ENCODE measurements at regions not wholly inside any gene's neighbourhood (a gene's known extent, or its start where the extent isn't known, plus 50 kb on each side); places are given as distances from the start of the nearest gene placed in this dataset.
"Not testable (repeated sequence)": the region's sequence is repeated elsewhere in the genome, so short reads cannot be mapped to it uniquely, and the experiment has no call there.

DNA sequence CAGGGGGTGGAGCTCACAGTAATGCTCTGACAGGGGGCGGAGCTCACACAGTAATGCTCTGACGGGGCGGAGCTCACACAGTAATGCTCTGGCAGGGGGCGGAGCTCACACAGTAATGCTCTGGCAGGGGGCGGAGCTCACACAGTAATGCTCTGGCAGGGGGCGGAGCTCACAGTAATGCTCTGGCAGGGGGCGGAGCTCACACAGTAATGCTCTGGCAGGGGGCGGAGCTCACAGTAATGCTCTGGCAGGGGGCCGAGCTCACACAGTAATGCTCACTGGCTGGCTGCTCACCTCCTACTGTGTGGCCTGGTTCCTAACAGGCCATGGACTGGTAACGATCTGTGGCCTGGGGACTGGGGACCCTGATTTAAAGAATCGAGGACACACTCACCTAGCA is 53.9 kb upstream of the TNK2 start:
- TF ChIP-seq, protein P1, sequence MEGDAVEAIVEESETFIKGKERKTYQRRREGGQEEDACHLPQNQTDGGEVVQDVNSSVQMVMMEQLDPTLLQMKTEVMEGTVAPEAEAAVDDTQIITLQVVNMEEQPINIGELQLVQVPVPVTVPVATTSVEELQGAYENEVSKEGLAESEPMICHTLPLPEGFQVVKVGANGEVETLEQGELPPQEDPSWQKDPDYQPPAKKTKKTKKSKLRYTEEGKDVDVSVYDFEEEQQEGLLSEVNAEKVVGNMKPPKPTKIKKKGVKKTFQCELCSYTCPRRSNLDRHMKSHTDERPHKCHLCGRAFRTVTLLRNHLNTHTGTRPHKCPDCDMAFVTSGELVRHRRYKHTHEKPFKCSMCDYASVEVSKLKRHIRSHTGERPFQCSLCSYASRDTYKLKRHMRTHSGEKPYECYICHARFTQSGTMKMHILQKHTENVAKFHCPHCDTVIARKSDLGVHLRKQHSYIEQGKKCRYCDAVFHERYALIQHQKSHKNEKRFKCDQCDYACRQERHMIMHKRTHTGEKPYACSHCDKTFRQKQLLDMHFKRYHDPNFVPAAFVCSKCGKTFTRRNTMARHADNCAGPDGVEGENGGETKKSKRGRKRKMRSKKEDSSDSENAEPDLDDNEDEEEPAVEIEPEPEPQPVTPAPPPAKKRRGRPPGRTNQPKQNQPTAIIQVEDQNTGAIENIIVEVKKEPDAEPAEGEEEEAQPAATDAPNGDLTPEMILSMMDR (conservative IDR thresholded peaks at IDR 0.05; ENCODE audit: low read length) = not testable (repeated sequence)
- not testable (repeated sequence) for TF ChIP-seq EZH2phosphoT487 (IDR thresholded peaks at IDR 0.05; ENCODE audit: borderline replicate concordance)

Data from Loucy (cell line).